ENCODE measurements at regions not wholly inside any gene's neighbourhood (a gene's known extent, or its start where the extent isn't known, plus 50 kb on each side); places are given as distances from the start of the nearest gene placed in this dataset.

DNA sequence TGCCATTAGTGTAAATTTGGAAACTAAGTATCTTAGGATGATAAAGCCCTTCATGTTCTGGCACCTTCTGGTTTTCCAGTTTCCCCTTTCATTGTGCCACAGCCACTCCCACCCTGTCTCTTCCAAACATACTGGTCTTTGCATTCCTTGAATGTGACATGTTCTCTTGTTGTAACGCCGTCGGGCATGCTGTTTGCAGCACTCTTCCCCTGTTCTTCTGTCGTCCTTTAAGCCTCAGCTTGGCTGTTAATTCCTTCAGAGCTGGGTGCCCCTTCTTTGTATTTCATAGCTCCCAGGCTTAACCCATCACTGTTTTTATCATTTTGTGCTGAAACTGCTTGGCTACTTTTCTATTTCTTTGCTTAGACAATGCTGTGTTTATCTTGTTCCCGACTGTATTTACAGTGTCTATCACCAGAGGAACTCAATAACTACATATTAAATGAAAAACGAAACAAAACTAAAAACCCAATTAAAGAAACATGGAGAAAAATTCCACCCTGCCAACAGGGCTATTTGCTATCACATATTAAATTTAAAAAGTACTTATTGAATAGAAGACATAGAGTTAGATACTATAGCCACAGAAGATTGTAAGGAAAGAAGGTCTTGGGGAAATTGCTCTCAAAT, 95.4 kb upstream of the KCNAB1 start:
- no peak overlapping the region for H3K27ac ChIP-seq
- H3K27me3 ChIP-seq (replicated peaks; ENCODE audit: insufficient read depth): no peaks in the 10 kb centered on the region
- peak overlapping the region; percentile 58 for H3K9ac ChIP-seq
- H3K4me2 ChIP-seq (ENCODE audit: unreplicated experiment): peak overlapping the region; percentile 80
- no peaks in the 10 kb centered on the region for H3K9me3 ChIP-seq (ENCODE audit: low read depth)
- DNase-seq: peak; percentile 61
- H3K36me3 ChIP-seq (ENCODE audit: low read depth): no peaks in the 10 kb centered on the region
- H2AFZ ChIP-seq: peak overlapping the region; percentile 90
- TF ChIP-seq EZH2phosphoT487 (IDR thresholded peaks at IDR 0.05; ENCODE audit: insufficient read depth, low read depth) (no peak), EZH2 (IDR thresholded peaks at IDR 0.05; ENCODE audit: insufficient read depth, poor library complexity, severe bottlenecking) (no peak)
- H3K4me3 ChIP-seq: peak overlapping the region; percentile 72
- no peaks in the 10 kb centered on the region for H3F3A ChIP-seq (ENCODE audit: insufficient read depth)
- H3K79me2 ChIP-seq (ENCODE audit: insufficient read depth): no peaks in the 10 kb centered on the region
- peaks cover 10% of the 10 kb centered on the region; the same call in 1 of the 2 replicates for H3K4me1 ChIP-seq (ENCODE audit: insufficient read depth)
- H4K20me1 ChIP-seq (ENCODE audit: insufficient read depth): no peaks in the 10 kb centered on the region
- in situ Hi-C loops (cut with MboI): no loop called here
- H3K9me2 ChIP-seq (ENCODE audit: insufficient read depth): no peaks in the 10 kb centered on the region
- WGBS, 2 experiments (ENCODE audit: low coverage in 1 of 2, low lambda C conversion rate in 2 of 2, missing lambda C conversion rate in 2 of 2): 3 to 4% methylated on average over 6 of the region's 6 CpGs

GRCh38 chr3:156029208-156029607, 91.2 kb upstream of the KCNAB1 start:
- Histone ChIP-seq H3K9me3 (ENCODE audit: low read depth) (no peaks in the 10 kb centered on the region), H3K27ac (no peak overlapping the region), H3K9me2 (ENCODE audit: insufficient read depth) (no peaks in the 10 kb centered on the region), H3K36me3 (ENCODE audit: low read depth) (no peaks in the 10 kb centered on the region), H3K9ac (no peak overlapping the region), H4K20me1 (ENCODE audit: insufficient read depth) (no peaks in the 10 kb centered on the region), H3K4me1 (ENCODE audit: insufficient read depth) (peaks cover 10% of the 10 kb centered on the region; the same call in 1 of the 2 replicates), H3K27me3 (replicated peaks; ENCODE audit: insufficient read depth) (no peaks in the 10 kb centered on the region), H3F3A (ENCODE audit: insufficient read depth) (no peaks in the 10 kb centered on the region), H3K4me2 (ENCODE audit: unreplicated experiment) (no peak overlapping the region), H3K4me3 (no peak overlapping the region), H3K79me2 (ENCODE audit: insufficient read depth) (no peaks in the 10 kb centered on the region), H2AFZ (no peak overlapping the region)
- in situ Hi-C loops (cut with MboI): no loop called here
- DNase-seq: no peak
- no peak for TF ChIP-seq EZH2 (IDR thresholded peaks at IDR 0.05; ENCODE audit: insufficient read depth, poor library complexity, severe bottlenecking)
- TF ChIP-seq EZH2phosphoT487 (IDR thresholded peaks at IDR 0.05; ENCODE audit: insufficient read depth, low read depth): no peak
- 62 to 63% methylated on average over 4 of the region's 4 CpGs for WGBS, 2 experiments (ENCODE audit: low coverage in 1 of 2, low lambda C conversion rate in 2 of 2, missing lambda C conversion rate in 2 of 2)

DNA sequence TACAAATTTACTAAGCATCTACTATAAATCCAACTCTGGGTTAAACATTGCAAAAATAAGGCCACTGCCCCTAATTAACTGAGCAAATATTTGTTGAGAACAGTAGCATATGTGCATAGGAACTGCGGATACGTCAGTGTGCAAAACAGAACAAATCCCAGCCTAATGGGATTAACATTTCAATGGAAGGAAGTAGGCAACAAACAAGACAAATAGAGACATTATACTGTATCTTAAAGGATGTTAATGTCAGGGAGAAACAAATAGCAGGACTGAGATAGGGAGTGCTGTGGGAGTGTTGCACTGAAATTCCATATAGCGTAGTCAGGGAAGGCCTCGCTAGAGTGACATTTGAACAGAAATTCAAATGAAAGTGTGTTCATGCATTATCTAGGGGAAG, 89.7 kb upstream of the KCNAB1 start:
- Histone ChIP-seq H3F3A (ENCODE audit: insufficient read depth) (no peaks in the 10 kb centered on the region), H3K27me3 (replicated peaks; ENCODE audit: insufficient read depth) (no peaks in the 10 kb centered on the region), H3K36me3 (ENCODE audit: low read depth) (no peaks in the 10 kb centered on the region), H2AFZ (no peak overlapping the region), H3K9me2 (ENCODE audit: insufficient read depth) (no peaks in the 10 kb centered on the region), H3K4me3 (no peak overlapping the region), H4K20me1 (ENCODE audit: insufficient read depth) (no peaks in the 10 kb centered on the region), H3K79me2 (ENCODE audit: insufficient read depth) (no peaks in the 10 kb centered on the region), H3K9ac (no peak overlapping the region), H3K4me2 (ENCODE audit: unreplicated experiment) (no peak overlapping the region), H3K9me3 (ENCODE audit: low read depth) (no peaks in the 10 kb centered on the region), H3K4me1 (ENCODE audit: insufficient read depth) (no peaks in the 10 kb centered on the region), H3K27ac (no peak overlapping the region)
- in situ Hi-C loops (cut with MboI): no loop called here
- TF ChIP-seq EZH2 (IDR thresholded peaks at IDR 0.05; ENCODE audit: insufficient read depth, poor library complexity, severe bottlenecking) (no peak), EZH2phosphoT487 (IDR thresholded peaks at IDR 0.05; ENCODE audit: insufficient read depth, low read depth) (no peak)
- DNase-seq: no peak
- WGBS, 2 experiments (ENCODE audit: low coverage in 1 of 2, low lambda C conversion rate in 2 of 2, missing lambda C conversion rate in 2 of 2): 82 to 87% methylated on average over 4 of the region's 4 CpGs

- Histone ChIP-seq H3K9me2 (ENCODE audit: insufficient read depth) (no peaks in the 10 kb centered on the region), H3K4me2 (ENCODE audit: unreplicated experiment) (no peak overlapping the region), H3K4me1 (ENCODE audit: insufficient read depth) (no peaks in the 10 kb centered on the region), H3K9ac (no peak overlapping the region), H3K79me2 (ENCODE audit: insufficient read depth) (no peaks in the 10 kb centered on the region), H3K9me3 (ENCODE audit: low read depth) (no peaks in the 10 kb centered on the region), H3K27me3 (replicated peaks; ENCODE audit: insufficient read depth) (no peaks in the 10 kb centered on the region), H3K36me3 (ENCODE audit: low read depth) (no peaks in the 10 kb centered on the region), H3K27ac (no peak overlapping the region), H4K20me1 (ENCODE audit: insufficient read depth) (no peaks in the 10 kb centered on the region), H3K4me3 (no peak overlapping the region), H2AFZ (no peak overlapping the region), H3F3A (ENCODE audit: insufficient read depth) (no peaks in the 10 kb centered on the region)
- TF ChIP-seq EZH2 (IDR thresholded peaks at IDR 0.05; ENCODE audit: insufficient read depth, poor library complexity, severe bottlenecking) (no peak), EZH2phosphoT487 (IDR thresholded peaks at IDR 0.05; ENCODE audit: insufficient read depth, low read depth) (no peak)
- 84 to 89% methylated on average over 5 of the region's 5 CpGs for WGBS, 2 experiments (ENCODE audit: low coverage in 1 of 2, low lambda C conversion rate in 2 of 2, missing lambda C conversion rate in 2 of 2)
- in situ Hi-C loops (cut with MboI): no loop called here
- DNase-seq: no peak
These were observed 87.0 kb upstream of the KCNAB1 start for GRCh38 chr3:156033428-156033827.

Data from GM23248 (cell line).